CD14-positive monocyte (primary cell): ENCODE measurements at regions not wholly inside any gene's neighbourhood (a gene's known extent, or its start where the extent isn't known, plus 50 kb on each side); places are given as distances from the start of the nearest gene placed in this dataset.

Source experiments
- DNase-seq, 3 donors: peaks; one replicate each; pipeline ENCODE4 v3.0.0-alpha.2; 2011 to 2022
- H2AFZ ChIP-seq: 2 replicates; pipeline ENCODE4 v1.6.0; 2012; ENCODE audit warnings: mild to moderate bottlenecking, low read depth, low read length, inconsistent platforms; ENCODE audit not compliant: insufficient read depth, poor library complexity, severe bottlenecking
- H3K27ac ChIP-seq, 2 donors: 1 replicate in 1 of 2; 2 replicates in 1 of 2; pipeline ENCODE4 v1.5.1; 2012 to 2013; ENCODE audit warnings: low read length in 2 of 2, control low read depth in 1 of 2, inconsistent platforms in 1 of 2, low read depth in 1 of 2, mild to moderate bottlenecking in 1 of 2
- H3K27me3 ChIP-seq, 2 donors: one replicate each; pipeline versions ENCODE4 v1.6.0 to v1.6.1; 2011 to 2013; ENCODE audit warnings: low read length in 2 of 2; ENCODE audit not compliant: control insufficient read depth in 2 of 2, insufficient read depth in 2 of 2
- H3K36me3 ChIP-seq, 2 donors: replicated peaks in 1 of 2; 1 replicate in 1 of 2; 2 replicates in 1 of 2; pipeline versions ENCODE4 v1.5.1 to v1.6.1; 2012 to 2013; ENCODE audit warnings: low read length in 2 of 2, control low read depth in 1 of 2, inconsistent platforms in 1 of 2, mild to moderate bottlenecking in 1 of 2; ENCODE audit not compliant: insufficient read depth in 2 of 2, control insufficient read depth in 1 of 2
- H3K4me1 ChIP-seq, 2 donors: 1 replicate in 1 of 2; 2 replicates in 1 of 2; pipeline versions ENCODE4 v1.5.1 to v1.6.1; 2012 to 2013; ENCODE audit warnings: low read length in 2 of 2, control low read depth in 1 of 2, inconsistent platforms in 1 of 2, mild to moderate bottlenecking in 1 of 2, moderate library complexity in 1 of 2; ENCODE audit not compliant: insufficient read depth in 2 of 2, control insufficient read depth in 1 of 2
- H3K4me2 ChIP-seq: replicated peaks from 2 replicates; pipeline ENCODE3; 2012; ENCODE audit warnings: low read length, moderate library complexity, mild to moderate bottlenecking; ENCODE audit not compliant: poor library complexity, severe bottlenecking; ENCODE audit errors: extremely low read depth
- H3K4me3 ChIP-seq, 3 experiments: fragments of 200-600 bp in 1 of 3; sonication (generic) in 1 of 3; replicated peaks in 1 of 3; 1 replicate in 2 of 3; 2 replicates in 1 of 3; pipeline ENCODE4 v1.5.1; 2011 to 2013; ENCODE audit warnings: low read length in 3 of 3, mild to moderate bottlenecking in 3 of 3, control low read depth in 2 of 3, low read depth in 2 of 3, inconsistent platforms in 1 of 3, moderate library complexity in 1 of 3
- H3K79me2 ChIP-seq: 2 replicates; pipeline ENCODE4 v1.6.0; 2012; ENCODE audit warnings: mild to moderate bottlenecking, control low read depth, inconsistent platforms, low read length, moderate library complexity; ENCODE audit not compliant: insufficient read depth
- H3K9ac ChIP-seq: 2 replicates; pipeline ENCODE4 v1.6.0; 2017; ENCODE audit warnings: low read length, mild to moderate bottlenecking; ENCODE audit not compliant: insufficient read depth, poor library complexity, severe bottlenecking
- H3K9me3 ChIP-seq, 2 donors: replicated peaks in 1 of 2; 1 replicate in 1 of 2; 2 replicates in 1 of 2; pipeline versions ENCODE4 v1.5.1 to v1.6.1; 2012 to 2013; ENCODE audit warnings: low read length in 2 of 2, control low read depth in 1 of 2; ENCODE audit not compliant: control insufficient read depth in 1 of 2, insufficient read depth in 1 of 2
- H4K20me1 ChIP-seq: 2 replicates; pipeline ENCODE4 v1.6.0; 2012; ENCODE audit warnings: mild to moderate bottlenecking, low read length, control low read depth, moderate library complexity; ENCODE audit not compliant: insufficient read depth
- H3K27ac Mint-ChIP-seq, 7 donors: one replicate each; pipeline ENCODE4 v1.8.0; 2020; ENCODE audit warnings: mild to moderate bottlenecking in 7 of 7, mixed read lengths in 7 of 7, moderate library complexity in 6 of 7, inconsistent platforms in 2 of 7
- H3K27me3 Mint-ChIP-seq, 3 donors: one replicate each; pipeline ENCODE4 v1.8.0; 2021 to 2022; ENCODE audit warnings: low read depth in 3 of 3, mild to moderate bottlenecking in 3 of 3, mixed read lengths in 3 of 3, moderate library complexity in 3 of 3, inconsistent platforms in 1 of 3
- H3K36me3 Mint-ChIP-seq, 2 donors: one replicate each; pipeline ENCODE4 v1.8.0; 2020; ENCODE audit warnings: mixed read lengths in 2 of 2, inconsistent platforms in 1 of 2, mild to moderate bottlenecking in 1 of 2
- H3K4me1 Mint-ChIP-seq: one replicate; pipeline ENCODE4 v1.8.0; 2020; ENCODE audit warnings: mild to moderate bottlenecking, mixed read lengths
- H3K4me3 Mint-ChIP-seq, 2 donors: one replicate each; pipeline ENCODE4 v1.8.0; 2020; ENCODE audit warnings: mild to moderate bottlenecking in 2 of 2, mixed read lengths in 2 of 2, moderate library complexity in 1 of 2
- H3K9me3 Mint-ChIP-seq, 7 donors: one replicate each; pipeline ENCODE4 v1.8.0; 2020 to 2022; ENCODE audit warnings: mixed read lengths in 7 of 7, mild to moderate bottlenecking in 6 of 7, moderate library complexity in 6 of 7, inconsistent platforms in 2 of 7
- WGBS: methylation state at CpG from one replicate; pipeline ENCODE4 v1.1.5; 2013; ENCODE audit warnings: missing lambda C conversion rate; ENCODE audit not compliant: insufficient coverage; 5-methylcytosine and 5-hydroxymethylcytosine counted together
- intact Hi-C, 2 donors: fragments of 100-400 bp; cut with micrococcal nuclease; formaldehyde crosslinking; loops; one replicate each; pipeline versions ENCODE4 v1.15.0 to v1.15.1; 2023
- TF ChIP-seq, protein P1 (sequence below): fragments of 200-600 bp; IDR thresholded peaks from one replicate; pipeline ENCODE4 v1.8.0; 2022; ENCODE audit warnings: antibody characterized with exemption, mild to moderate bottlenecking

DNA sequence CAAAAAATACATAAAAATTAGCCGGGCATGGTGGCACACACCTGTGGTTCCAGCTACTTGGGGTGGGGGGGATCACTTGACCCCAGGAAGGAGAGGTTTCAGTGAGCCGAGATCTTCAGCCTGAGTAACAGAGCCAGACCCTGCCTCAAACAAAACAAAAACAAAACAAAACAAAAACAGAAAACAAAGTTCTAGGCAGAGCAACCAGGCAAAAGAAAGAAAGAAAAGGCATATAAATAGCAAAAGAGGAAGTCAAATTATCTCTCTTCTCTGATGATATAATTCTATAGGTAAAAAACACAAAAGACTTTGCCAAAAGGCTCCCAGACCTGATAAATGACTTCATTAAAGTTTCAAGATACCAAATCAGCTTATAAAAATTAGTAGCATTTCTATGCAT is 446.9 kb downstream of the HAO1 start:
- H3K9me3 ChIP-seq = peaks cover 8% of the 10 kb centered on the region in 2 donors
- no peaks in the 10 kb centered on the region for H3K4me1 ChIP-seq
- H3K27me3 ChIP-seq = no peaks in the 10 kb centered on the region
- H3K9me3 Mint-ChIP-seq = peaks cover 0 to 5% (median 3%) of the 10 kb centered on the region in 7 donors
- no CpG with 5 or more reads among the region's 2 CpGs for WGBS
- no peak overlapping the region for H3K9ac ChIP-seq
- no peak overlapping the region for H2AFZ ChIP-seq
- H3K4me3 ChIP-seq = no peak overlapping the region
- no peak overlapping the region for H3K4me3 Mint-ChIP-seq
- H3K4me2 ChIP-seq = no peak overlapping the region
- H3K27ac Mint-ChIP-seq = no peak overlapping the region
- no peaks in the 10 kb centered on the region for H3K79me2 ChIP-seq
- no peak overlapping the region for H3K27ac ChIP-seq
- DNase-seq = no peak
- no peaks in the 10 kb centered on the region for H3K4me1 Mint-ChIP-seq
- H3K27me3 Mint-ChIP-seq = peaks cover 0 to 1% (median 0%) of the 10 kb centered on the region in 3 donors
- H4K20me1 ChIP-seq = no peaks in the 10 kb centered on the region
- no peaks in the 10 kb centered on the region for H3K36me3 ChIP-seq
- TF ChIP-seq, protein P1, sequence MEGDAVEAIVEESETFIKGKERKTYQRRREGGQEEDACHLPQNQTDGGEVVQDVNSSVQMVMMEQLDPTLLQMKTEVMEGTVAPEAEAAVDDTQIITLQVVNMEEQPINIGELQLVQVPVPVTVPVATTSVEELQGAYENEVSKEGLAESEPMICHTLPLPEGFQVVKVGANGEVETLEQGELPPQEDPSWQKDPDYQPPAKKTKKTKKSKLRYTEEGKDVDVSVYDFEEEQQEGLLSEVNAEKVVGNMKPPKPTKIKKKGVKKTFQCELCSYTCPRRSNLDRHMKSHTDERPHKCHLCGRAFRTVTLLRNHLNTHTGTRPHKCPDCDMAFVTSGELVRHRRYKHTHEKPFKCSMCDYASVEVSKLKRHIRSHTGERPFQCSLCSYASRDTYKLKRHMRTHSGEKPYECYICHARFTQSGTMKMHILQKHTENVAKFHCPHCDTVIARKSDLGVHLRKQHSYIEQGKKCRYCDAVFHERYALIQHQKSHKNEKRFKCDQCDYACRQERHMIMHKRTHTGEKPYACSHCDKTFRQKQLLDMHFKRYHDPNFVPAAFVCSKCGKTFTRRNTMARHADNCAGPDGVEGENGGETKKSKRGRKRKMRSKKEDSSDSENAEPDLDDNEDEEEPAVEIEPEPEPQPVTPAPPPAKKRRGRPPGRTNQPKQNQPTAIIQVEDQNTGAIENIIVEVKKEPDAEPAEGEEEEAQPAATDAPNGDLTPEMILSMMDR = no peak
- no peaks in the 10 kb centered on the region for H3K36me3 Mint-ChIP-seq
- intact Hi-C loops = no loop called here

DNA sequence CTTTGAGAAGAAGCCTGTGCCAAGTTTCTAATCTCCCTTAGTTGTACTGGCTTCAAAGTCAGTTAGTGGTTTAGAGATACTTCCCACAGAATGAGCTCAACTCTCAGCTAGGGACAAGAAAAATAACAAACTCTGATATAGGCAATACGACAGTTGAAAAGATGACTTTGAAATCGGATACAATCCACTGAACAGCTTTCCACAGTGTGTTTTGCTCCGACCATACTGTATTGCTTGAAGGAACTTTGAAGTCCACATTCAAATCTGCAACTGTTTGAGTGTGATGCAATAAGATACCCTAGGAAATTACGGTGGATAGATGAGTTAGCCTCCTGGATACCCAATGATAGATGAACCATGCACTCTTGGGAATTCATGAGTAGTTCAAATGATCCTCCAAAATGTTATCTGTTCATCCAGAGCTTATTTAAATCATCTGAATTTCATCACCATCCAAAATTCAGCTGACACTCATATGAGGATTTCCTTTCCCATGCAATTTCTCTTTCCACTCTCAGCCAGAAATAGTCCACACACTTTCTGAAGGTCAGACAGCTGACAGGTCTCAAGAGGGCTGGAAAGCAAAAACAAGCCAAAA is 443.8 kb downstream of the HAO1 start:
- H2AFZ ChIP-seq = no peak overlapping the region
- peaks cover 4 to 8% of the 10 kb centered on the region in 2 donors for H3K9me3 ChIP-seq
- WGBS = 60% methylated on average over 1 of the region's 4 CpGs
- Mint-ChIP-seq H3K27me3 (peaks cover 0 to 3% (median 1%) of the 10 kb centered on the region in 3 donors), H3K4me3 (no peak overlapping the region), H3K9me3 (peaks cover 0 to 5% (median 3%) of the 10 kb centered on the region in 7 donors), H3K27ac (no peak overlapping the region), H3K4me1 (no peaks in the 10 kb centered on the region), H3K36me3 (no peaks in the 10 kb centered on the region)
- no peak overlapping the region for H3K27ac ChIP-seq
- H3K36me3 ChIP-seq = no peaks in the 10 kb centered on the region
- no peak overlapping the region for H3K9ac ChIP-seq
- DNase-seq = no peak
- H3K4me1 ChIP-seq = no peaks in the 10 kb centered on the region
- TF ChIP-seq, protein P1 = no peak
- H4K20me1 ChIP-seq = no peaks in the 10 kb centered on the region
- H3K4me3 ChIP-seq = no peak overlapping the region
- H3K79me2 ChIP-seq = no peaks in the 10 kb centered on the region
- no peaks in the 10 kb centered on the region for H3K27me3 ChIP-seq
- intact Hi-C loops = no loop called here
- no peak overlapping the region for H3K4me2 ChIP-seq
